ENCODE measurements at regions not wholly inside any gene's neighbourhood (a gene's known extent, or its start where the extent isn't known, plus 50 kb on each side); places are given as distances from the start of the nearest gene placed in this dataset.

GRCh38 chr6:98215531-98215930 lies 618.8 kb upstream of the POU3F2 start:
- Histone ChIP-seq H3K4me3 (no peak overlapping the region), H4K20me1 (ENCODE audit: control insufficient read depth, insufficient read depth) (no peaks in the 10 kb centered on the region), H3K9ac (ENCODE audit: control insufficient read depth, insufficient read depth, low read length) (no peak overlapping the region), H3K79me2 (ENCODE audit: control insufficient read depth, insufficient read depth, low read length) (no peaks in the 10 kb centered on the region), H3K27me3 (replicated peaks in 1 of 2; ENCODE audit: control insufficient read depth in 2 of 2, insufficient read depth in 2 of 2, low read length in 1 of 2) (no peaks in the 10 kb centered on the region), H3K36me3 (ENCODE audit: control insufficient read depth in 2 of 2, insufficient read depth in 2 of 2, low read length in 1 of 2) (no peaks in the 10 kb centered on the region), H2AFZ (ENCODE audit: control insufficient read depth, low read depth, low read length) (no peak overlapping the region), H3K9me3 (replicated peaks; ENCODE audit: control insufficient read depth, insufficient read depth, low read length) (no peaks in the 10 kb centered on the region), H3K4me2 (ENCODE audit: control insufficient read depth, insufficient read depth) (no peak overlapping the region), H3K27ac (ENCODE audit: control insufficient read depth, insufficient read depth) (no peak overlapping the region), H3K4me1 (ENCODE audit: control insufficient read depth, insufficient read depth, low read length) (no peaks in the 10 kb centered on the region)
- SMC1A ChIA-PET (ENCODE audit: uncharacterized antibody, unreplicated experiment): no interaction called here
- no peak for DNase-seq (ENCODE audit: low read depth, low spot score)
- POLR2A ChIA-PET: no interaction called here
- no TSS peak for BruUV-seq (replicated peaks)
- RAD21 ChIA-PET (ENCODE audit: unreplicated experiment): no interaction called here
- CTCF ChIA-PET: no interaction called here
- in situ Hi-C loops (cut with MboI) (no loop called here), intact Hi-C loops (cut with micrococcal nuclease; ENCODE audit: unreplicated experiment) (no loop called here)
- no peak for FAIRE-seq
- ATAC-seq: no peak
- TF ChIP-seq, protein P1, sequence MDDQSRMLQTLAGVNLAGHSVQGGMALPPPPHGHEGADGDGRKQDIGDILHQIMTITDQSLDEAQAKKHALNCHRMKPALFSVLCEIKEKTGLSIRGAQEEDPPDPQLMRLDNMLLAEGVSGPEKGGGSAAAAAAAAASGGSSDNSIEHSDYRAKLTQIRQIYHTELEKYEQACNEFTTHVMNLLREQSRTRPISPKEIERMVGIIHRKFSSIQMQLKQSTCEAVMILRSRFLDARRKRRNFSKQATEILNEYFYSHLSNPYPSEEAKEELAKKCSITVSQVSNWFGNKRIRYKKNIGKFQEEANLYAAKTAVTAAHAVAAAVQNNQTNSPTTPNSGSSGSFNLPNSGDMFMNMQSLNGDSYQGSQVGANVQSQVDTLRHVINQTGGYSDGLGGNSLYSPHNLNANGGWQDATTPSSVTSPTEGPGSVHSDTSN (IDR thresholded peaks at IDR 0.05; ENCODE audit: insufficient replicate concordance, low read depth, low read length): no peak
- TF ChIP-seq BACH1 (IDR thresholded peaks at IDR 0.05; ENCODE audit: borderline replicate concordance) (no peak), BMI1 (IDR thresholded peaks at IDR 0.05; ENCODE audit: borderline replicate concordance) (no peak), SREBF2 (IDR thresholded peaks at IDR 0.05; ENCODE audit: low read length) (no peak), GATAD2B (conservative IDR thresholded peaks at IDR 0.05; ENCODE audit: low read depth) (no peak)
- TF ChIP-seq, protein P2, sequence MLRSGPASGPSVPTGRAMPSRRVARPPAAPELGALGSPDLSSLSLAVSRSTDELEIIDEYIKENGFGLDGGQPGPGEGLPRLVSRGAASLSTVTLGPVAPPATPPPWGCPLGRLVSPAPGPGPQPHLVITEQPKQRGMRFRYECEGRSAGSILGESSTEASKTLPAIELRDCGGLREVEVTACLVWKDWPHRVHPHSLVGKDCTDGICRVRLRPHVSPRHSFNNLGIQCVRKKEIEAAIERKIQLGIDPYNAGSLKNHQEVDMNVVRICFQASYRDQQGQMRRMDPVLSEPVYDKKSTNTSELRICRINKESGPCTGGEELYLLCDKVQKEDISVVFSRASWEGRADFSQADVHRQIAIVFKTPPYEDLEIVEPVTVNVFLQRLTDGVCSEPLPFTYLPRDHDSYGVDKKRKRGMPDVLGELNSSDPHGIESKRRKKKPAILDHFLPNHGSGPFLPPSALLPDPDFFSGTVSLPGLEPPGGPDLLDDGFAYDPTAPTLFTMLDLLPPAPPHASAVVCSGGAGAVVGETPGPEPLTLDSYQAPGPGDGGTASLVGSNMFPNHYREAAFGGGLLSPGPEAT (IDR thresholded peaks at IDR 0.05; ENCODE audit: low read depth): no peak

DNA sequence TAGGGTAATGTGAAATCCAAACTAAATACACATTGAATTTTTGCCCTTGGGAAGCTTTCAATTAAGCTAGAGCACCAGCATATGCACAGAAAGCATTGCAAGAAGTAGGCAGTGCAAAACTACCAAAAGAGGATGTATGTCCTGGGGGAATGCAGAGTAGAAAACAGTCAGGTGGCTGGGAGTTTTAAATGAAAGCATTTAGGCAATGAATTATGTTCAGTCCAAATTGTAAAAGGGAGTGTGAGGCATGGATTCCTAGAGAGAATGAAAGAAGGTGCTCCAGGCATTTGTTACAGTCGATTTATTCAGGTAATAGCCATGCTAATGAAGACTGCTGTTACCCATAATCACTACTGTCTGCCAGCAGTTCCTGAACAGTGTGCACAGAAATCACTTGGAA lies 604.1 kb upstream of the POU3F2 start:
- no peak for TF ChIP-seq SUZ12 (IDR thresholded peaks at IDR 0.05; ENCODE audit: unreplicated experiment)
- WGBS (ENCODE audit: insufficient coverage, insufficient replicate concordance, low lambda C conversion rate, missing lambda C conversion rate): 0% methylated on average over 1 of the region's 1 CpG
- RAD21 ChIA-PET (ENCODE audit: unreplicated experiment): no interaction called here
- DNase-seq (ENCODE audit: low read depth, low spot score) (no peak), ATAC-seq (no peak), FAIRE-seq (no peak)
- no peaks in the 10 kb centered on the region for H4K20me1 ChIP-seq (ENCODE audit: control insufficient read depth, insufficient read depth)
- H3K9me3 ChIP-seq (replicated peaks; ENCODE audit: control insufficient read depth, insufficient read depth, low read length): no peaks in the 10 kb centered on the region
- intact Hi-C loops (cut with micrococcal nuclease; ENCODE audit: unreplicated experiment): no loop called here
- H3K27me3 ChIP-seq (replicated peaks in 1 of 2; ENCODE audit: control insufficient read depth in 2 of 2, insufficient read depth in 2 of 2, low read length in 1 of 2): no peaks in the 10 kb centered on the region
- POLR2A ChIA-PET: no interaction called here
- no peak overlapping the region for H3K4me2 ChIP-seq (ENCODE audit: control insufficient read depth, insufficient read depth)
- no peaks in the 10 kb centered on the region for H3K4me1 ChIP-seq (ENCODE audit: control insufficient read depth, insufficient read depth, low read length)
- H3K36me3 ChIP-seq (ENCODE audit: control insufficient read depth in 2 of 2, insufficient read depth in 2 of 2, low read length in 1 of 2): no peaks in the 10 kb centered on the region
- BruUV-seq (replicated peaks): no TSS peak
- H3K4me3 ChIP-seq: no peak overlapping the region
- H3K79me2 ChIP-seq (ENCODE audit: control insufficient read depth, insufficient read depth, low read length): no peaks in the 10 kb centered on the region
- in situ Hi-C loops (cut with MboI): no loop called here
- H2AFZ ChIP-seq (ENCODE audit: control insufficient read depth, low read depth, low read length): no peak overlapping the region
- no peak overlapping the region for H3K9ac ChIP-seq (ENCODE audit: control insufficient read depth, insufficient read depth, low read length)
- H3K27ac ChIP-seq (ENCODE audit: control insufficient read depth, insufficient read depth): no peak overlapping the region
- SMC1A ChIA-PET (ENCODE audit: uncharacterized antibody, unreplicated experiment): no interaction called here
- CTCF ChIA-PET: no interaction called here

Measured in GM12878 (cell line).